ENCODE measurements at regions not wholly inside any gene's neighbourhood (a gene's known extent, or its start where the extent isn't known, plus 50 kb on each side); places are given as distances from the start of the nearest gene placed in this dataset.

DNA sequence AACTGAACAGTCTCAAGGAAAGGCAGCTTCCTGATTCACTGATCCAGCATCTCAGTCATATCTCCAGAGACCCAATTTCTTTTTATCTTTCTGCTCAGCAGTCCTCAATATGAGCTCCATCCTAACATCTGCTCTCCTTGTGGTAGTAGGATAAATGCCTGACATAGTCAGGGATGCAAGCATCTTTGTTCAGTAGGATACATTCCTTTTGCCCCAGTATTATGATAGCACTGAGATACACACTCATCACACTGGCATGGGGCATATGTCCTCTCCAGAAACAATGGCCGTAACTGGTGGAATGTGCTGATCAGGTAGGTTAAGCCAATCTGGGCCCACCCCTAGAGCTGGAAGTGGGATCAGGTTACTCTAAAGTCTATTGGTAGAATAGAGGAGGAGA, 207.2 kb downstream of the ETAA1 start:
- Mint-ChIP-seq H3K27ac (no peak overlapping the region), H3K36me3 (no peaks in the 10 kb centered on the region), H3K4me1 (no peaks in the 10 kb centered on the region), H3K4me3 (no peak overlapping the region), H3K27me3 (ENCODE audit: low read depth in 2 of 2) (peaks cover 7% of the 10 kb centered on the region in 2 donors), H3K9me3 (no peaks in the 10 kb centered on the region)
- no peak for ATAC-seq
- Histone ChIP-seq H3K27me3 (ENCODE audit: control insufficient read depth, insufficient read depth, low read length) (no peaks in the 10 kb centered on the region), H3K4me3 (ENCODE audit: low read length) (no peak overlapping the region), H3K4me1 (ENCODE audit: control insufficient read depth, insufficient read depth, low read length) (no peaks in the 10 kb centered on the region), H3K9me3 (ENCODE audit: control insufficient read depth, insufficient read depth, low read length) (no peaks in the 10 kb centered on the region), H3K36me3 (ENCODE audit: control insufficient read depth, insufficient read depth, low read length) (no peaks in the 10 kb centered on the region), H3K27ac (ENCODE audit: low read length) (no peak overlapping the region)
- TF ChIP-seq, protein P1, sequence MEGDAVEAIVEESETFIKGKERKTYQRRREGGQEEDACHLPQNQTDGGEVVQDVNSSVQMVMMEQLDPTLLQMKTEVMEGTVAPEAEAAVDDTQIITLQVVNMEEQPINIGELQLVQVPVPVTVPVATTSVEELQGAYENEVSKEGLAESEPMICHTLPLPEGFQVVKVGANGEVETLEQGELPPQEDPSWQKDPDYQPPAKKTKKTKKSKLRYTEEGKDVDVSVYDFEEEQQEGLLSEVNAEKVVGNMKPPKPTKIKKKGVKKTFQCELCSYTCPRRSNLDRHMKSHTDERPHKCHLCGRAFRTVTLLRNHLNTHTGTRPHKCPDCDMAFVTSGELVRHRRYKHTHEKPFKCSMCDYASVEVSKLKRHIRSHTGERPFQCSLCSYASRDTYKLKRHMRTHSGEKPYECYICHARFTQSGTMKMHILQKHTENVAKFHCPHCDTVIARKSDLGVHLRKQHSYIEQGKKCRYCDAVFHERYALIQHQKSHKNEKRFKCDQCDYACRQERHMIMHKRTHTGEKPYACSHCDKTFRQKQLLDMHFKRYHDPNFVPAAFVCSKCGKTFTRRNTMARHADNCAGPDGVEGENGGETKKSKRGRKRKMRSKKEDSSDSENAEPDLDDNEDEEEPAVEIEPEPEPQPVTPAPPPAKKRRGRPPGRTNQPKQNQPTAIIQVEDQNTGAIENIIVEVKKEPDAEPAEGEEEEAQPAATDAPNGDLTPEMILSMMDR (IDR thresholded peaks at IDR 0.05): no peak
- intact Hi-C loops (cut with micrococcal nuclease): no loop called here
- WGBS (ENCODE audit: insufficient coverage): 86% methylated on average over 1 of the region's 1 CpG
- no peak for DNase-seq

DNA sequence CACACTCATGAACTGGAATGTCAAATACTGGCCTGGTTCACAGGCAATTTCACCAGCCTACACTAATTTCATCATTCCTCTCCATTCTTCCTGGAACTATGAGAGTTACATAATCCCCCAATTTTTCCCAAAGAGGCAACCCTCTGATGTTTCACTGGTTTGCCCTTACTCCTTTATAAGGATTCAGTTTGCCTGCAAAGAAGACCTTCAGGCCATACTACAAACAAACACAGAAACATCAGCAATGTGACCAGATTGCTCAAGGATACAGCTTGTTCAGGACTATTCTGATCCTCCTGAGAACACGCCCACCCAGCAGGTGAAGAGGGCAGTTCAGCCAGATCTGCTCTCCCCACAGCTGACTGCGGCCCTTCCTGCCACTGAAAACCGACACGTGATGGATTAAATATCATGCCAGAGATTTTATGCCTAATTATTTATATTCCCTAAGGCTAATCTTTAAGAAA, 215.5 kb downstream of the ETAA1 start:
- no peak for ATAC-seq
- no peak overlapping the region for H3K27ac ChIP-seq (ENCODE audit: low read length)
- intact Hi-C loops (cut with micrococcal nuclease): no loop called here
- H3K36me3 ChIP-seq (ENCODE audit: control insufficient read depth, insufficient read depth, low read length): no peaks in the 10 kb centered on the region
- 93% methylated on average over 4 of the region's 4 CpGs for WGBS (ENCODE audit: insufficient coverage)
- peaks cover 3% of the 10 kb centered on the region for H3K4me1 ChIP-seq (ENCODE audit: control insufficient read depth, insufficient read depth, low read length)
- H3K36me3 Mint-ChIP-seq: no peaks in the 10 kb centered on the region
- H3K4me3 ChIP-seq (ENCODE audit: low read length): no peak overlapping the region
- no peaks in the 10 kb centered on the region for H3K27me3 ChIP-seq (ENCODE audit: control insufficient read depth, insufficient read depth, low read length)
- peaks cover 0 to 3% of the 10 kb centered on the region in 2 donors for H3K27me3 Mint-ChIP-seq (ENCODE audit: low read depth in 2 of 2)
- no peaks in the 10 kb centered on the region for H3K9me3 ChIP-seq (ENCODE audit: control insufficient read depth, insufficient read depth, low read length)
- peaks cover 9 to 11% of the 10 kb centered on the region in 2 donors for H3K4me1 Mint-ChIP-seq
- H3K9me3 Mint-ChIP-seq: peaks cover 0 to 2% of the 10 kb centered on the region in 2 donors
- no peak for DNase-seq
- H3K4me3 Mint-ChIP-seq: no peak overlapping the region
- TF ChIP-seq, protein P1 (IDR thresholded peaks at IDR 0.05): no peak
- H3K27ac Mint-ChIP-seq: peak overlapping the region in 1 of 2 donors; percentile 14

DNA sequence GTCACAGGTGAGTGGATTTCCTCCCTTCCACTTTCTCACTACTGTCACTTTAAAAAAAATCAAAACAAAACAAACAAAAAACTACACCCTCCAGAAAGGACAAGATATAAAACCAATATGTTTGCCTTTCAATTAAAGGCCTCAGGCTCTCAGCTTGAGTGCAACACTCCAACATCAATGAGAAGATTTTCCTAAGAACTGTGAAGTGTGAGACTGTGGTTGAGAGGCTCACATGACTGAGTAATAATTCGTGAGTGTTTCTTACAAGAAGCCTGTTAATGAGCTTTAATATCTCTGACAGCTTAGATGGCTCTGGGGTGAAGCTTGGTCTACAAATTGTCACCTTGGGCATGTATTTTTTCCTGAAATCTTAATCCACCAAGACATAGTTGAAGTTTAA, 216.1 kb downstream of the ETAA1 start:
- ATAC-seq: peak in 1 of 3 donors; percentile 37

More for the DNA sequence above, 216.1 kb downstream of the ETAA1 start:
- Histone ChIP-seq H3K27me3 (ENCODE audit: control insufficient read depth, insufficient read depth, low read length) (no peaks in the 10 kb centered on the region), H3K4me1 (ENCODE audit: control insufficient read depth, insufficient read depth, low read length) (peaks cover 3% of the 10 kb centered on the region), H3K36me3 (ENCODE audit: control insufficient read depth, insufficient read depth, low read length) (no peaks in the 10 kb centered on the region), H3K4me3 (ENCODE audit: low read length) (no peak overlapping the region), H3K27ac (ENCODE audit: low read length) (no peak overlapping the region), H3K9me3 (ENCODE audit: control insufficient read depth, insufficient read depth, low read length) (no peaks in the 10 kb centered on the region)
- Mint-ChIP-seq H3K4me3 (no peak overlapping the region), H3K9me3 (peaks cover 0 to 2% of the 10 kb centered on the region in 2 donors), H3K27me3 (ENCODE audit: low read depth in 2 of 2) (no peaks in the 10 kb centered on the region), H3K36me3 (no peaks in the 10 kb centered on the region), H3K27ac (peak overlapping the region in 1 of 2 donors; percentile 14), H3K4me1 (peaks cover 9 to 11% of the 10 kb centered on the region in 2 donors)
- intact Hi-C loops (cut with micrococcal nuclease): no loop called here
- TF ChIP-seq, protein P1 (IDR thresholded peaks at IDR 0.05): no peak
- DNase-seq: no peak
- 45% methylated on average over 1 of the region's 1 CpG for WGBS (ENCODE audit: insufficient coverage)

Measured in natural killer cell (primary cell).